Ishikawa (cell line): ENCODE measurements at regions not wholly inside any gene's neighbourhood (a gene's known extent, or its start where the extent isn't known, plus 50 kb on each side); places are given as distances from the start of the nearest gene placed in this dataset.

ENCODE experiments used
- CEBPB ChIP-seq: IDR thresholded peaks from 2 replicates; pipeline ENCODE4 v1.6.1; 2012
- CREB1 ChIP-seq: IDR thresholded peaks from 2 replicates; pipeline ENCODE4 v1.6.1; 2012; ENCODE audit warnings: low read depth
- EGR1 ChIP-seq: IDR thresholded peaks from 2 replicates; pipeline ENCODE4 v1.6.1; 2012
- EP300 ChIP-seq: IDR thresholded peaks from 2 replicates; pipeline ENCODE4 v1.6.1; 2012; ENCODE audit warnings: borderline replicate concordance
- FOXM1 ChIP-seq: IDR thresholded peaks from 2 replicates; pipeline ENCODE4 v1.6.1; 2012; ENCODE audit warnings: low read depth, borderline replicate concordance
- NFIC ChIP-seq: IDR thresholded peaks from 2 replicates; pipeline ENCODE4 v1.6.1; 2012
- RAD21 ChIP-seq: IDR thresholded peaks from 2 replicates; pipeline ENCODE4 v1.6.1; 2012; ENCODE audit warnings: low read depth
- TAF1 ChIP-seq: IDR thresholded peaks from 2 replicates; pipeline ENCODE4 v1.6.1; 2012; ENCODE audit warnings: low read depth, mild to moderate bottlenecking
- TCF12 ChIP-seq: IDR thresholded peaks from 2 replicates; pipeline ENCODE4 v1.6.1; 2012; ENCODE audit warnings: low read depth
- TEAD4 ChIP-seq: IDR thresholded peaks from 2 replicates; pipeline ENCODE4 v1.6.1; 2012
- YY1 ChIP-seq: IDR thresholded peaks from 2 replicates; pipeline ENCODE4 v1.6.1; 2012; ENCODE audit warnings: low read depth
- ZBTB7A ChIP-seq: IDR thresholded peaks from 2 replicates; pipeline ENCODE4 v1.6.1; 2012; ENCODE audit warnings: low read depth
- TF ChIP-seq, protein P1 (sequence below): IDR thresholded peaks from 2 replicates; pipeline ENCODE4 v1.6.1; 2012
- TF ChIP-seq, protein P2 (sequence below): IDR thresholded peaks from 2 replicates; pipeline ENCODE4 v1.6.1; 2012; ENCODE audit warnings: low read depth, mild to moderate bottlenecking
- TF ChIP-seq, protein P3 (sequence below): IDR thresholded peaks from 2 replicates; pipeline ENCODE4 v1.6.1; 2012

- TF ChIP-seq CEBPB (no peak), YY1 (no peak), FOXM1 (no peak)
- TF ChIP-seq, protein P1, sequence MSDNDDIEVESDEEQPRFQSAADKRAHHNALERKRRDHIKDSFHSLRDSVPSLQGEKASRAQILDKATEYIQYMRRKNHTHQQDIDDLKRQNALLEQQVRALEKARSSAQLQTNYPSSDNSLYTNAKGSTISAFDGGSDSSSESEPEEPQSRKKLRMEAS, result no peak
These were observed 193.0 kb downstream of the IL20RB start for GRCh38 chr3:137150825-137151224.

GRCh38 chr3:137163241-137163871 is 205.6 kb downstream of the IL20RB start:
- TF ChIP-seq CEBPB (no peak), EP300 (no peak), NFIC (no peak), YY1 (no peak), TAF1 (no peak), RAD21 (no peak), TCF12 (no peak), FOXM1 (no peak), TEAD4 (no peak), EGR1 (no peak), ZBTB7A (no peak), CREB1 (no peak)
- TF ChIP-seq, protein P2, sequence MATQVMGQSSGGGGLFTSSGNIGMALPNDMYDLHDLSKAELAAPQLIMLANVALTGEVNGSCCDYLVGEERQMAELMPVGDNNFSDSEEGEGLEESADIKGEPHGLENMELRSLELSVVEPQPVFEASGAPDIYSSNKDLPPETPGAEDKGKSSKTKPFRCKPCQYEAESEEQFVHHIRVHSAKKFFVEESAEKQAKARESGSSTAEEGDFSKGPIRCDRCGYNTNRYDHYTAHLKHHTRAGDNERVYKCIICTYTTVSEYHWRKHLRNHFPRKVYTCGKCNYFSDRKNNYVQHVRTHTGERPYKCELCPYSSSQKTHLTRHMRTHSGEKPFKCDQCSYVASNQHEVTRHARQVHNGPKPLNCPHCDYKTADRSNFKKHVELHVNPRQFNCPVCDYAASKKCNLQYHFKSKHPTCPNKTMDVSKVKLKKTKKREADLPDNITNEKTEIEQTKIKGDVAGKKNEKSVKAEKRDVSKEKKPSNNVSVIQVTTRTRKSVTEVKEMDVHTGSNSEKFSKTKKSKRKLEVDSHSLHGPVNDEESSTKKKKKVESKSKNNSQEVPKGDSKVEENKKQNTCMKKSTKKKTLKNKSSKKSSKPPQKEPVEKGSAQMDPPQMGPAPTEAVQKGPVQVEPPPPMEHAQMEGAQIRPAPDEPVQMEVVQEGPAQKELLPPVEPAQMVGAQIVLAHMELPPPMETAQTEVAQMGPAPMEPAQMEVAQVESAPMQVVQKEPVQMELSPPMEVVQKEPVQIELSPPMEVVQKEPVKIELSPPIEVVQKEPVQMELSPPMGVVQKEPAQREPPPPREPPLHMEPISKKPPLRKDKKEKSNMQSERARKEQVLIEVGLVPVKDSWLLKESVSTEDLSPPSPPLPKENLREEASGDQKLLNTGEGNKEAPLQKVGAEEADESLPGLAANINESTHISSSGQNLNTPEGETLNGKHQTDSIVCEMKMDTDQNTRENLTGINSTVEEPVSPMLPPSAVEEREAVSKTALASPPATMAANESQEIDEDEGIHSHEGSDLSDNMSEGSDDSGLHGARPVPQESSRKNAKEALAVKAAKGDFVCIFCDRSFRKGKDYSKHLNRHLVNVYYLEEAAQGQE, result no peak
- TF ChIP-seq, protein P1, result no peak
- TF ChIP-seq, protein P3, sequence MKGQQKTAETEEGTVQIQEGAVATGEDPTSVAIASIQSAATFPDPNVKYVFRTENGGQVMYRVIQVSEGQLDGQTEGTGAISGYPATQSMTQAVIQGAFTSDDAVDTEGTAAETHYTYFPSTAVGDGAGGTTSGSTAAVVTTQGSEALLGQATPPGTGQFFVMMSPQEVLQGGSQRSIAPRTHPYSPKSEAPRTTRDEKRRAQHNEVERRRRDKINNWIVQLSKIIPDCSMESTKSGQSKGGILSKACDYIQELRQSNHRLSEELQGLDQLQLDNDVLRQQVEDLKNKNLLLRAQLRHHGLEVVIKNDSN, result no peak

DNA sequence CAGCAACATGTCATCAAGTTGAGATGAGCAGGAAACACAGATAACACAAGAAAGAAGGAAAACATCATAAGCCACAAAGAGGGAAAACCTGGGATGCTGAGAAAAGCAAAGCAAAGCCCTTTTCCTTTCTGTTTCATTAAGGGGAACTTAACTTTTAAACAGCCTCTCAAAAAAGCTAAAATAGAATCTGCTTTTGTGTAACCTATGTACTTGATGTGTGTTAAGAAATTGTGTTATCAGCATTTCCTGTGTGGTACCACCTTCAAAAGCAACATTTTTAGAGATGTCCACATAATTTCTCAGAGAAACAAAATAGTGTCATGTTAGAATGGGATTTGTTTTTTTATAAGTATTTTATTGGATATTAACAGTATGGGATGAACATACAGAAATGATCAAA is 206.2 kb downstream of the IL20RB start:
- TF ChIP-seq, protein P3, result no peak
- TF ChIP-seq RAD21, result no peak
- TF ChIP-seq TEAD4, result no peak
- no peak for TF ChIP-seq EGR1
- TF ChIP-seq, protein P2, result no peak
- TF ChIP-seq ZBTB7A, result no peak
- no peak for TF ChIP-seq TAF1
- TF ChIP-seq, protein P1, result no peak
- TF ChIP-seq EP300, result no peak
- TF ChIP-seq YY1, result no peak
- no peak for TF ChIP-seq CREB1
- no peak for TF ChIP-seq FOXM1

DNA sequence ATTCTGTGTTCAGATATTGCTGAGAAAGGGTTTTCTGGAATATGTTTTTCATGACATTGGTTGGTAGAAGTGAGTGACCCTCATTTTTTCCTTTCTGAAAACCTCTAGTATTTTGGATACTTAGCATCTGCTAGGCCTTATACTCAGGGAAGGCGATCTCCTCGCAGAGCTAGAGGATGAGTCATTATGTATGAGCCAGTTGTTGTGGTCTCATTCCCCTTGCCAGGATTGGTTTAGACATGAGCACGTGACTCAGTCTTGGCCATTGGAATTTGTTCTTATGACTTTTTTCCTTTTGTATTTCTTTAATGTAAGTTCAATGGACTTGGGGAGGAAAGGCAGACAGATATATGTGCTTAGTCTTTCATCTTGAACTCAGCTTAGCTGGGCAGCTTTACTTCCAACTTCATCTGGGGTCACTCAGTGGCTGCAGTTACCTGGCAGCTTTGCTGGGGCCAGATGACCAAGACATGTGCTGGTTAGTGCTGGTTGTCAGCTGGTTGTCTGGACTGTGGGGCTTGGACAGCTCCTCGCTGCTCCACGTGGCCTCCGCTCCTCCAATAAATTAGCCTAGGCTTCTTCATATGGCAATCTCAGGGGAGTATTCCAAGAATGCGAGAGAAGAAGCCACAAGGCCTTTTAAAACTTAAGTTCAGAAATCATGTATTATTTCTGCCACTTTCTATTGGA is 207.5 kb downstream of the IL20RB start:
- TF ChIP-seq CREB1, result no peak
- TF ChIP-seq, protein P2, result peak; percentile 42; the same call in 1 of the 2 replicates
- TF ChIP-seq RAD21, result no peak
- TF ChIP-seq, protein P1, result no peak
- TF ChIP-seq, protein P3, result peak; percentile 55; the same call in 1 of the 2 replicates
- TF ChIP-seq TCF12, result no peak
- no peak for TF ChIP-seq NFIC
